ENCODE measurements at regions not wholly inside any gene's neighbourhood (a gene's known extent, or its start where the extent isn't known, plus 50 kb on each side); places are given as distances from the start of the nearest gene placed in this dataset.
"Not testable (repeated sequence)": the region's sequence is repeated elsewhere in the genome, so short reads cannot be mapped to it uniquely, and the experiment has no call there.

GRCh38 chr4:110343534-110343933 lies 132.4 kb upstream of the ENPEP start:
- in situ Hi-C loops (cut with HindIII; ENCODE audit: low pct_ligation_motif_present, low sequenced_read_pairs): no loop called here
- Histone ChIP-seq H3K4me3 (ENCODE audit: low read depth, low read length) (no peak overlapping the region), H3K27me3 (replicated peaks) (no peaks in the 10 kb centered on the region), H3K36me3 (replicated peaks) (no peaks in the 10 kb centered on the region), H3K27ac (no peak overlapping the region)
- DNase-seq: no peak
- no peak for TF ChIP-seq CTCF (IDR thresholded peaks at IDR 0.05; ENCODE audit: low read depth, low read length, missing control alignments)

- H3K36me3 ChIP-seq (replicated peaks); H3K4me3 ChIP-seq (ENCODE audit: low read depth, low read length); H3K27me3 ChIP-seq (replicated peaks); DNase-seq; H3K27ac ChIP-seq; in situ Hi-C loops (cut with HindIII; ENCODE audit: low pct_ligation_motif_present, low sequenced_read_pairs): not testable (repeated sequence)
Observed at GRCh38 chr4:110341118-110341517, 134.8 kb upstream of the ENPEP start.

- in situ Hi-C loops (cut with HindIII; ENCODE audit: low pct_ligation_motif_present, low sequenced_read_pairs): no loop called here
- no peaks in the 10 kb centered on the region for H3K27me3 ChIP-seq (replicated peaks)
- DNase-seq: no peak
- no peaks in the 10 kb centered on the region for H3K36me3 ChIP-seq (replicated peaks)
- H3K4me3 ChIP-seq (ENCODE audit: low read depth, low read length): no peak overlapping the region
- no peak for TF ChIP-seq CTCF (IDR thresholded peaks at IDR 0.05; ENCODE audit: low read depth, low read length, missing control alignments)
- no peak overlapping the region for H3K27ac ChIP-seq
Observed at GRCh38 chr4:110335399-110335798, 137.0 kb upstream of the ELOVL6 start.

GRCh38 chr4:110332483-110332882 lies 134.1 kb upstream of the ELOVL6 start:
- DNase-seq: no peak
- H3K27me3 ChIP-seq (replicated peaks): no peaks in the 10 kb centered on the region
- TF ChIP-seq CTCF (IDR thresholded peaks at IDR 0.05; ENCODE audit: low read depth, low read length, missing control alignments): no peak
- no peak overlapping the region for H3K4me3 ChIP-seq (ENCODE audit: low read depth, low read length)
- H3K36me3 ChIP-seq (replicated peaks): no peaks in the 10 kb centered on the region
- in situ Hi-C loops (cut with HindIII; ENCODE audit: low pct_ligation_motif_present, low sequenced_read_pairs): no loop called here
- no peak overlapping the region for H3K27ac ChIP-seq

GRCh38 chr4:110326426-110326825 lies 128.0 kb upstream of the ELOVL6 start:
- H3K27me3 ChIP-seq (replicated peaks); in situ Hi-C loops (cut with HindIII; ENCODE audit: low pct_ligation_motif_present, low sequenced_read_pairs); H3K27ac ChIP-seq; DNase-seq; H3K36me3 ChIP-seq (replicated peaks); H3K4me3 ChIP-seq (ENCODE audit: low read depth, low read length): not testable (repeated sequence)

GRCh38 chr4:110310795-110311194 lies 112.4 kb upstream of the ELOVL6 start:
- no peaks in the 10 kb centered on the region for H3K27me3 ChIP-seq (replicated peaks)
- DNase-seq: no peak
- in situ Hi-C loops (cut with HindIII; ENCODE audit: low pct_ligation_motif_present, low sequenced_read_pairs): no loop called here

More at GRCh38 chr4:110310795-110311194, 112.4 kb upstream of the ELOVL6 start:
- H3K36me3 ChIP-seq (replicated peaks): no peaks in the 10 kb centered on the region
- no peak overlapping the region for H3K27ac ChIP-seq
- TF ChIP-seq CTCF (IDR thresholded peaks at IDR 0.05; ENCODE audit: low read depth, low read length, missing control alignments): no peak
- H3K4me3 ChIP-seq (ENCODE audit: low read depth, low read length): no peak overlapping the region

Data from brain microvascular endothelial cell (primary cell).